ENCODE measurements at regions not wholly inside any gene's neighbourhood (a gene's known extent, or its start where the extent isn't known, plus 50 kb on each side); places are given as distances from the start of the nearest gene placed in this dataset.
"Not testable (repeated sequence)": the region's sequence is repeated elsewhere in the genome, so short reads cannot be mapped to it uniquely, and the experiment has no call there.

DNA sequence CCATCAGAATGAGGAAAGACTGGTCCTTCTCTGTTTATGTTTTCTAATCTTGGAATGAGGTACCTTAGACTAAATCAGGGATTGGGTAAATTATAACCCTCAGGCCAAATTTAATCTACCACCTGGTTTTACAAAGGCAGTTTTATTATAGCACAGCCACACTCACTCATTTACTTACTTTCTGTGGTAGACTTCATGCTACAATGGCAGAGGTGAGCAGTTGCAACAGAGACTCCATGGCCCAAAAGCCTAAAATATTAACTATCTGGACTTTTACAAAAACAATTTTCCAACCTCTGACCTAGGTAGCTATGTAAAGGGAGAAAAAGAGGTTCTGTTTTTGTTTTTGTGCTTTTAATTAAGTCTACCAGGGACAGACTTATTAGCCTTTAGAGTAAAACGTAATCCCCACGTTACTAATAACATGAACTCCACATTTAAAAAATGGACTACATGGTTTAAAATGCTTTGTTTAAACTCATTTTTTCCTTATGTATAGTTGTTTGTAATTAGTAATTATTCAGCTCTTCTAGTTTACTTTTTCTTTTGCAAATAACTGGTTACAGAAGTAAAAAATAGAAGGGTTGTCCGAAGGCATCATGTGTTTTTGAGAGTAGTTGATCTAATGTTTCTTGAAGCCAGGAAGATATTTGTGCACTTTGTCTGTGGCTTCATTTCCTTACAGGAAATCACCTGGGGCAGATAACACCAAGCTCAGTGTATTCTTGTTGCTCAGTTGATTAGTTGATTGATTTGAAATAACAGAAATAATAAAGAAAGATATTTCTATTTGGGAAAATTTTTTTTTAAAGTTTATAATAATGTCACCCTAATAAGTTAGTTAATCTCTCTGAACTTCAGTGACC is 57.6 kb upstream of the ATP2B1 start:
- DNase-seq = no peak

DNA sequence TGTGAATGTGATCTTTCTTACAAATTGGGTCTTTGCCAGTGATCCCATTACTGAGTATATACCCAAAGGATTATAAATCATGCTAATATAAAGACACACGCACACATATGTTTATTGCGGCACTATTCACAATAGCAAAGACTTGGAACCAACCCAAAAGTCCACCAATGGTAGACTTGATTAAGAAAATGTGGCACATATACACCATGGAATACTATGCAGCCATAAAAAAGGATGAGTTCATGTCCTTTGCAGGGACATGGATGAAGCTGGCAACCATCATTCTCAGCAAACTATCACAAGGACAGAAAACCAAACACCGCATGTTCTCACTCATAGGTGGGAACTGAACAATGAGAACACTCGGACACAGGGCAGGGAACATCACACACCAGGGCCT is 55.5 kb upstream of the ATP2B1 start:
- not testable (repeated sequence) for DNase-seq

DNA sequence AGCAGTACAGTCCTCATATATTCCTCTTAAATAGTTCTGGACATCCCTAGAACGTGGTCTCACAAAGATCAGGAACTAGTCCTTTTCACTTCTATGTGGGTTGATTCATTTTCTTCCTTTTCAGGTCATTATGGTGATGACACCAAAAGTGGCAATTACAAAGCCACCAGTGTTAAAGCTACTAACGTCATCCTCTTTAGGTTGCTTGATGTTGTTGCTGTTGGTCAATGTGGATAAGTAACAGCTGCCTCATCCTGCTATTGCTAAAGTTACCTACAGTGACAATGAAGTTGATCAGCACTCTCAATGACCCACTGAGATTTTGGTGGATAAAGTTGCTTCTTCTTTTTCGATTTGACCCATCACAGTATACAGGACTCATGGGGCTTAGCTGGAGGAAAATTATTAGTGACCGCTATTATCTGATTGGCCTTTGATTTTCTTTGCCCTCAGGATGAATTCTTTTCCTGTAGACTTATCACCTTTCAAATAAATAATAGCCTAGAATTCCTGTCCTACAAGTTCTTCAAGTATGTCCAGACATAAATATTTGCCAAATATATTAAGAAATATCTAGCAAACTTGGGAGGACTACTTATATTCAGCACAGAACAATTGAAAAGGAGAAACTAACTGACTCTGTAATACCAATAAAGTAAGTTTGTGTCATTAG is 54.0 kb upstream of the ATP2B1 start:
- no peak for DNase-seq

DNA sequence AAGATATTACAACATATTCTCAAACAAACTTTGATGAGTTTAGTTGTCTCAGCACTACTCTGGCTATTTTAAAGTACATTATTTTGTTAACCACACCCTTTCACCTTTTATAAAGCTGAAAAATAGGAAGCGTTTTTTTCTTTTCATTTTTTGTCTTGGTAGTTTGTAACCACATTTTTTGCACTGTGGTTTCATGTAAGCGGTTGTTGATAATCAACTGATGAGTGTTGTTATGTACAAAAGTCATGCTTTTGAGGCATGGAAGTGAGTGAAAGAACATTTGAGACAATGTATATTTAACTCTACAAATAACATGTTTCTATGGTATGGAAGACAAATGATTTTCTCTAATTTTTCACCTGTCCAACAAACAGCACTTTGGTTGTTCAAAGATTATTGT is 52.1 kb upstream of the ATP2B1 start:
- DNase-seq = no peak

Measured in right kidney (tissue), 1 donor.